ENCODE measurements at regions not wholly inside any gene's neighbourhood (a gene's known extent, or its start where the extent isn't known, plus 50 kb on each side); places are given as distances from the start of the nearest gene placed in this dataset.

GRCh38 chr20:6492271-6493055, 275.0 kb upstream of the BMP2 start:
- H3K36me3 ChIP-seq = no peaks in the 10 kb centered on the region
- TF ChIP-seq POLR2AphosphoS5 (IDR thresholded peaks at IDR 0.05) (no peak), POLR2A (IDR thresholded peaks at IDR 0.05) (no peak), CTCF (IDR thresholded peaks at IDR 0.05 in 8 of 11, conservative IDR thresholded peaks at IDR 0.05 in 3 of 11) (no peak)
- no peak overlapping the region for H3K4me3 ChIP-seq
- DNase-seq = no peak
- H3K27me3 ChIP-seq (replicated peaks in 1 of 7) = no peaks in the 10 kb centered on the region
- intact Hi-C loops (cut with DNase I; ENCODE audit: low total_unique reads) = no loop called here
- H3K27ac ChIP-seq = no peak overlapping the region
- 62 to 80% (median 74%) methylated on average over 8 of the region's 8 CpGs for WGBS, 5 donors
- H3K9me3 ChIP-seq = no peaks in the 10 kb centered on the region
- no peaks in the 10 kb centered on the region for H3K4me1 ChIP-seq

GRCh38 chr20:6490849-6491248, 276.6 kb upstream of the BMP2 start:
- H3K9me3 ChIP-seq = no peaks in the 10 kb centered on the region
- no peak for DNase-seq
- no peak for TF ChIP-seq POLR2AphosphoS5 (IDR thresholded peaks at IDR 0.05)
- no peak for TF ChIP-seq CTCF (IDR thresholded peaks at IDR 0.05 in 8 of 11, conservative IDR thresholded peaks at IDR 0.05 in 3 of 11)
- TF ChIP-seq POLR2A (IDR thresholded peaks at IDR 0.05) = no peak
- H3K27me3 ChIP-seq (replicated peaks in 1 of 7) = no peaks in the 10 kb centered on the region
- H3K4me3 ChIP-seq = no peak overlapping the region
- H3K4me1 ChIP-seq = no peaks in the 10 kb centered on the region
- WGBS, 5 donors = 62 to 80% (median 68%) methylated on average over 3 of the region's 3 CpGs
- H3K36me3 ChIP-seq = no peaks in the 10 kb centered on the region
- H3K27ac ChIP-seq = no peak overlapping the region
- intact Hi-C loops (cut with DNase I; ENCODE audit: low total_unique reads) = no loop called here

GRCh38 chr20:6489361-6490171, 277.9 kb upstream of the BMP2 start:
- no peak overlapping the region for H3K4me3 ChIP-seq
- no peak for DNase-seq
- no peaks in the 10 kb centered on the region for H3K36me3 ChIP-seq
- 58 to 71% (median 58%) methylated on average over 16 of the region's 16 CpGs for WGBS, 5 donors
- H3K4me1 ChIP-seq = no peaks in the 10 kb centered on the region
- H3K9me3 ChIP-seq = no peaks in the 10 kb centered on the region
- intact Hi-C loops (cut with DNase I; ENCODE audit: low total_unique reads) = no loop called here
- no peak overlapping the region for H3K27ac ChIP-seq
- H3K27me3 ChIP-seq (replicated peaks in 1 of 7) = no peaks in the 10 kb centered on the region
- peak in 1 of 3 donors; percentile 31 for TF ChIP-seq POLR2AphosphoS5 (IDR thresholded peaks at IDR 0.05)
- no peak for TF ChIP-seq POLR2A (IDR thresholded peaks at IDR 0.05)

GRCh38 chr20:6485351-6485750, 282.1 kb upstream of the BMP2 start:
- H3K27ac ChIP-seq = no peak overlapping the region
- WGBS, 5 donors = 73 to 86% (median 80%) methylated on average over 7 of the region's 7 CpGs
- H3K4me1 ChIP-seq = no peaks in the 10 kb centered on the region
- H3K27me3 ChIP-seq (replicated peaks in 1 of 7) = no peaks in the 10 kb centered on the region
- TF ChIP-seq POLR2AphosphoS5 (IDR thresholded peaks at IDR 0.05) (no peak), POLR2A (IDR thresholded peaks at IDR 0.05) (no peak), CTCF (IDR thresholded peaks at IDR 0.05 in 8 of 11, conservative IDR thresholded peaks at IDR 0.05 in 3 of 11) (no peak)
- H3K9me3 ChIP-seq = no peaks in the 10 kb centered on the region
- DNase-seq = no peak
- no peak overlapping the region for H3K4me3 ChIP-seq
- H3K36me3 ChIP-seq = no peaks in the 10 kb centered on the region
- intact Hi-C loops (cut with DNase I; ENCODE audit: low total_unique reads) = no loop called here

All from spleen (tissue), 11 donors.